Thyroid gland (tissue), 4 donors: ENCODE measurements at regions not wholly inside any gene's neighbourhood (a gene's known extent, or its start where the extent isn't known, plus 50 kb on each side); places are given as distances from the start of the nearest gene placed in this dataset.
"Not testable (repeated sequence)": the region's sequence is repeated elsewhere in the genome, so short reads cannot be mapped to it uniquely, and the experiment has no call there.

Source experiments
- DNase-seq, 2 donors: peaks; one replicate each; pipeline ENCODE4 v3.0.0-alpha.2; 2019
- H3K27ac ChIP-seq, 3 donors: fragments of 200-600 bp; sonication (generic); 1 replicate in 2 of 3; 2 replicates in 1 of 3; pipeline ENCODE4 v1.5.1; 2016 to 2019; ENCODE audit warnings: mild to moderate bottlenecking in 1 of 3, moderate library complexity in 1 of 3
- H3K27me3 ChIP-seq: fragments of 200-600 bp; sonication (generic); one replicate; pipeline ENCODE4 v1.5.1; 2019
- H3K36me3 ChIP-seq, 2 donors: fragments of 200-600 bp; sonication (generic); one replicate each; pipeline ENCODE4 v1.5.1; 2016 to 2019
- H3K4me1 ChIP-seq, 2 donors: fragments of 200-600 bp; sonication (generic); one replicate each; pipeline ENCODE4 v1.5.1; 2017 to 2019
- H3K4me3 ChIP-seq, 3 donors: fragments of 200-600 bp; sonication (generic); replicated peaks in 1 of 3; 1 replicate in 2 of 3; 2 replicates in 1 of 3; pipeline ENCODE4 v1.5.1; 2016; ENCODE audit warnings: mild to moderate bottlenecking in 1 of 3
- H3K9me3 ChIP-seq: fragments of 200-600 bp; sonication (generic); one replicate; pipeline ENCODE4 v1.5.1; 2017
- CTCF ChIP-seq, 6 experiments: fragments of 200-600 bp in 3 of 6; fragments of 450-650 bp in 3 of 6; sonication (generic) in 3 of 6; IDR thresholded peaks; one replicate each; pipeline ENCODE4 v1.5.1; 2016 to 2019; ENCODE audit warnings: antibody characterized with exemption in 6 of 6, mild to moderate bottlenecking in 2 of 6, inconsistent platforms in 1 of 6, moderate library complexity in 1 of 6
- POLR2A ChIP-seq, 2 donors: fragments of 450-650 bp; IDR thresholded peaks; one replicate each; pipeline ENCODE4 v1.6.1; 2017; ENCODE audit warnings: antibody characterized with exemption in 2 of 2, mild to moderate bottlenecking in 2 of 2, moderate library complexity in 1 of 2
- WGBS, 2 donors: methylation state at CpG; one replicate each; pipeline ENCODE4 v1.1.5; 2017; 5-methylcytosine and 5-hydroxymethylcytosine counted together
- intact Hi-C: fragments of 100-400 bp; cut with DNase I; formaldehyde crosslinking; loops from one replicate; pipeline ENCODE4 v1.15.1; 2023

GRCh38 chr3:59502806-59503205 is 453.0 kb upstream of the CFAP20DC start:
- TF ChIP-seq CTCF (IDR thresholded peaks at IDR 0.05) (no peak), POLR2A (IDR thresholded peaks at IDR 0.05) (no peak)
- no peaks in the 10 kb centered on the region for H3K27me3 ChIP-seq
- no peaks in the 10 kb centered on the region for H3K9me3 ChIP-seq
- H3K27ac ChIP-seq, result no peak overlapping the region
- intact Hi-C loops, result no loop called here
- no peaks in the 10 kb centered on the region for H3K4me1 ChIP-seq
- H3K4me3 ChIP-seq, result no peak overlapping the region
- 81 to 87% methylated on average over 4 of the region's 4 CpGs for WGBS, 2 donors
- H3K36me3 ChIP-seq, result no peaks in the 10 kb centered on the region
- DNase-seq, result no peak

- Histone ChIP-seq H3K4me3 (no peak overlapping the region), H3K27me3 (no peaks in the 10 kb centered on the region), H3K4me1 (no peaks in the 10 kb centered on the region), H3K9me3 (no peaks in the 10 kb centered on the region), H3K36me3 (no peaks in the 10 kb centered on the region), H3K27ac (no peak overlapping the region)
- intact Hi-C loops, result no loop called here
- TF ChIP-seq POLR2A (IDR thresholded peaks at IDR 0.05), result no peak
- no peak for TF ChIP-seq CTCF (IDR thresholded peaks at IDR 0.05)
- 92 to 95% methylated on average over 4 of the region's 4 CpGs for WGBS, 2 donors
- DNase-seq, result no peak
Observed at GRCh38 chr3:59499954-59500353, 450.1 kb upstream of the CFAP20DC start.

DNA sequence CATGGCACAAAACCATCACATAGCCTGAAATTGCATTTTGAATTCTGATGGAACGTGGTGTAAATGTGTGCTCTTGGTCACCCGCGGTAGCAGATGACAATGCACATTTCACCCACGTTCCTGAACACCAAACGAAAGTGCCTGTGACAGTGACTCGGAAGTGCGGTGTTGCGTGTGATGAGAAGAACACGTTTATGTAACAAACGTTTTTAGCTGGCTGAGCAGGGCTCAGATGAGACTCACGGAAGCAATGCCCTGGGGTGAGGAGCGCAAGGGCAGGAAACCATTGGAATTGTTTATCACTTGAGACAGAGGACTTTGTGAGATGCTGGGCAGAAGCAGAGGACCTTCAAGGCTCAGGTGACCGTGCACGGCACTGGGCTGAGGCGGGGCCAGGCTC is 449.2 kb upstream of the CFAP20DC start:
- intact Hi-C loops, result no loop called here
- Histone ChIP-seq H3K4me1 (no peaks in the 10 kb centered on the region), H3K36me3 (no peaks in the 10 kb centered on the region), H3K4me3 (no peak overlapping the region), H3K9me3 (no peaks in the 10 kb centered on the region), H3K27ac (no peak overlapping the region), H3K27me3 (no peaks in the 10 kb centered on the region)
- peak; percentile 4 to 12 for DNase-seq
- TF ChIP-seq POLR2A (IDR thresholded peaks at IDR 0.05), result no peak
- no peak for TF ChIP-seq CTCF (IDR thresholded peaks at IDR 0.05)
- 55 to 64% methylated on average over 15 of the region's 15 CpGs for WGBS, 2 donors

- no peaks in the 10 kb centered on the region for H3K36me3 ChIP-seq
- intact Hi-C loops, result no loop called here
- H3K27ac ChIP-seq, result no peak overlapping the region
- no peak for DNase-seq
- no peaks in the 10 kb centered on the region for H3K9me3 ChIP-seq
- H3K4me3 ChIP-seq, result no peak overlapping the region
- WGBS, 2 donors, result 91% methylated on average over 5 of the region's 5 CpGs
- TF ChIP-seq CTCF (IDR thresholded peaks at IDR 0.05) (no peak), POLR2A (IDR thresholded peaks at IDR 0.05) (no peak)
- no peaks in the 10 kb centered on the region for H3K27me3 ChIP-seq
- H3K4me1 ChIP-seq, result no peaks in the 10 kb centered on the region
Observed at GRCh38 chr3:59496250-59496649, 446.4 kb upstream of the CFAP20DC start.

GRCh38 chr3:59494969-59495368 is 445.1 kb upstream of the CFAP20DC start:
- WGBS, 2 donors, result 95 to 97% methylated on average over 1 of the region's 1 CpG
- H3K27me3 ChIP-seq, H3K4me1 ChIP-seq, H3K27ac ChIP-seq, H3K36me3 ChIP-seq, H3K9me3 ChIP-seq, intact Hi-C loops, H3K4me3 ChIP-seq, DNase-seq: not testable (repeated sequence)

DNA sequence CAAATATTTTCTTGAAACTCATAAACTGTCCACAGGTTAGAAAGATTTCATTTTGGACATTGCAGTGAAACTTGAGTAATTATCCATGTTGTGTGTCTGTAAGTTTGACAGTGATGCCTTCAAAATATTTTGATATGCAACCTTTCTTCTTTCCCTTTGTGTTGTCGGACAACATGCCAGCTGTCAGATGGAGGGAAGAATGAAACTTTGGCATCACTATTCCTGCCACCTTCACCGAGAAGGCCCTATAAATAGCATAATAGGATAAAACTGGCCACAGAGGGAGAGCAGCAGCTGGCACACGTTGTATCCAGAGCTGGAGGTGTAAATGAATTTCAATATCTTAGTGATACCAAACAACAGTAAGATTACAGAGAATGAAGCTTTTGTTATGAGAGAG is 436.7 kb upstream of the CFAP20DC start:
- no peak for DNase-seq
- no peak for TF ChIP-seq POLR2A (IDR thresholded peaks at IDR 0.05)
- TF ChIP-seq CTCF (IDR thresholded peaks at IDR 0.05), result no peak
- Histone ChIP-seq H3K9me3 (no peaks in the 10 kb centered on the region), H3K27ac (no peak overlapping the region), H3K4me1 (no peaks in the 10 kb centered on the region), H3K27me3 (no peaks in the 10 kb centered on the region), H3K36me3 (no peaks in the 10 kb centered on the region), H3K4me3 (no peak overlapping the region)
- WGBS, 2 donors, result 59 to 64% methylated on average over 3 of the region's 3 CpGs
- intact Hi-C loops, result no loop called here
